ENCODE measurements at regions not wholly inside any gene's neighbourhood (a gene's known extent, or its start where the extent isn't known, plus 50 kb on each side); places are given as distances from the start of the nearest gene placed in this dataset.

DNA sequence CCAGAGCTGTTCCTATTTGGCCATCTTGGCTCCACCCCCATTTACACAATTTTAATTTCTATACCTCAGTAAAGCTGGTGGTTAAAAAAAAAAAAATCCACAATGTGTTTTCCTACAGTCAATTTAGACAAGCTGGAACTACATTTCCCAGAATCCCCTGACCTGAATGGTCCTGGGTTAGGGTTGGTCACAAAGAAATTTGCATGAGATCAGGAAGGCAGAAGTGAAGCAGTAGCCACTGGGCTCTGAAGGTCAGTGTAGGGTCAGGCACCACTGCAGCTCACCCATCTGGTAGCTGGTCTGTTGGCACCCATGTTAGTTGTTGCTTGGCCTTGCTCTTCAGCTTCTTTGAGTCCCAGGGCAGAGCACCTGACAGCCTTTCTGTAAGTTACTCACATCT, 210.7 kb upstream of the API5 start:
- Histone ChIP-seq H3K9me3 (ENCODE audit: insufficient read depth, low read depth, low read length) (peaks cover 5% of the 10 kb centered on the region), H3K27ac (ENCODE audit: low read depth, low read length) (no peak overlapping the region), H3K4me2 (ENCODE audit: low read length) (no peak overlapping the region), H4K20me1 (ENCODE audit: insufficient read depth, low read length) (no peaks in the 10 kb centered on the region), H3K4me3 (ENCODE audit: insufficient read depth, low read depth, low read length) (no peak overlapping the region), H3K4me1 (ENCODE audit: insufficient read depth, low read length) (no peaks in the 10 kb centered on the region), H3K79me2 (ENCODE audit: insufficient read depth, low read length) (no peaks in the 10 kb centered on the region), H3K27me3 (ENCODE audit: insufficient read depth, low read length) (no peaks in the 10 kb centered on the region), H2AFZ (ENCODE audit: low read depth, low read length) (no peak overlapping the region), H3K36me3 (ENCODE audit: insufficient read depth, low read length) (no peaks in the 10 kb centered on the region), H3K9ac (ENCODE audit: low read length) (no peak overlapping the region)
- TF ChIP-seq EZH2 (IDR thresholded peaks at IDR 0.05; ENCODE audit: insufficient read depth, low read length) = no peak
- TF ChIP-seq, protein P1, sequence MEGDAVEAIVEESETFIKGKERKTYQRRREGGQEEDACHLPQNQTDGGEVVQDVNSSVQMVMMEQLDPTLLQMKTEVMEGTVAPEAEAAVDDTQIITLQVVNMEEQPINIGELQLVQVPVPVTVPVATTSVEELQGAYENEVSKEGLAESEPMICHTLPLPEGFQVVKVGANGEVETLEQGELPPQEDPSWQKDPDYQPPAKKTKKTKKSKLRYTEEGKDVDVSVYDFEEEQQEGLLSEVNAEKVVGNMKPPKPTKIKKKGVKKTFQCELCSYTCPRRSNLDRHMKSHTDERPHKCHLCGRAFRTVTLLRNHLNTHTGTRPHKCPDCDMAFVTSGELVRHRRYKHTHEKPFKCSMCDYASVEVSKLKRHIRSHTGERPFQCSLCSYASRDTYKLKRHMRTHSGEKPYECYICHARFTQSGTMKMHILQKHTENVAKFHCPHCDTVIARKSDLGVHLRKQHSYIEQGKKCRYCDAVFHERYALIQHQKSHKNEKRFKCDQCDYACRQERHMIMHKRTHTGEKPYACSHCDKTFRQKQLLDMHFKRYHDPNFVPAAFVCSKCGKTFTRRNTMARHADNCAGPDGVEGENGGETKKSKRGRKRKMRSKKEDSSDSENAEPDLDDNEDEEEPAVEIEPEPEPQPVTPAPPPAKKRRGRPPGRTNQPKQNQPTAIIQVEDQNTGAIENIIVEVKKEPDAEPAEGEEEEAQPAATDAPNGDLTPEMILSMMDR (IDR thresholded peaks at IDR 0.05; ENCODE audit: insufficient read depth, low read depth, low read length) = no peak
- Mint-ChIP-seq H3K36me3 (ENCODE audit: low read depth, unreplicated experiment) (no peaks in the 10 kb centered on the region), H3K4me1 (ENCODE audit: low read depth, unreplicated experiment) (no peaks in the 10 kb centered on the region), H3K4me3 (ENCODE audit: unreplicated experiment) (no peak overlapping the region), H3K9me3 (ENCODE audit: unreplicated experiment) (peaks cover 4% of the 10 kb centered on the region), H3K27me3 (ENCODE audit: low read depth, unreplicated experiment) (no peaks in the 10 kb centered on the region), H3K27ac (ENCODE audit: unreplicated experiment) (no peak overlapping the region)
- FAIRE-seq (no peak), DNase-seq (ENCODE audit: low read depth) (no peak)

DNA sequence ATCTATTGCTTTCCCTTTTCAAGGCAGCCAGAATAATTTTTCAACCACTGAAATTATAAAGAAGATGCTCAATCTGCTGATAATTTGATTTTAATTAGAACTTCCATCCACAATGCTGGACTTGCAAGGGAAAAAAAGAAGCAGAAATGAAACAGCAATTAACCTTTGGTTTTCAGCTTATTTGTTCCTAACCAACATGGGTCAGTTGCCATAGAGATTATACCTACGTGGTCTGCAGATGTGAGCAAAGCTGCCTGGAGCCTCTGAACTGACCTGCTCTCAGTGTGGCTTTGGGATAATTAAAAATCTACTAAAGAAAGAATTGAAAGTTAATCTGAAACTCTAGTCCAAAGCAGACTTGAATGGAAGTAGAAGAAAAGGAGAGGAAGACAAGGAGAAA, 195.7 kb upstream of the API5 start:
- no peaks in the 10 kb centered on the region for H3K36me3 Mint-ChIP-seq (ENCODE audit: low read depth, unreplicated experiment)
- Histone ChIP-seq H3K27me3 (ENCODE audit: insufficient read depth, low read length) (no peaks in the 10 kb centered on the region), H3K27ac (ENCODE audit: low read depth, low read length) (no peak overlapping the region), H3K9me3 (ENCODE audit: insufficient read depth, low read depth, low read length) (no peaks in the 10 kb centered on the region), H3K79me2 (ENCODE audit: insufficient read depth, low read length) (no peaks in the 10 kb centered on the region), H4K20me1 (ENCODE audit: insufficient read depth, low read length) (no peaks in the 10 kb centered on the region), H3K36me3 (ENCODE audit: insufficient read depth, low read length) (no peaks in the 10 kb centered on the region), H3K9ac (ENCODE audit: low read length) (no peak overlapping the region), H3K4me3 (ENCODE audit: insufficient read depth, low read depth, low read length) (no peak overlapping the region), H2AFZ (ENCODE audit: low read depth, low read length) (no peak overlapping the region), H3K4me1 (ENCODE audit: insufficient read depth, low read length) (no peaks in the 10 kb centered on the region), H3K4me2 (ENCODE audit: low read length) (no peak overlapping the region)
- peaks cover 6% of the 10 kb centered on the region for H3K9me3 Mint-ChIP-seq (ENCODE audit: unreplicated experiment)
- no peak for TF ChIP-seq EZH2 (IDR thresholded peaks at IDR 0.05; ENCODE audit: insufficient read depth, low read length)
- TF ChIP-seq, protein P1 (IDR thresholded peaks at IDR 0.05; ENCODE audit: insufficient read depth, low read depth, low read length) = no peak
- H3K4me3 Mint-ChIP-seq (ENCODE audit: unreplicated experiment) = no peak overlapping the region
- H3K27ac Mint-ChIP-seq (ENCODE audit: unreplicated experiment) = no peak overlapping the region
- no peak for DNase-seq (ENCODE audit: low read depth)
- H3K4me1 Mint-ChIP-seq (ENCODE audit: low read depth, unreplicated experiment) = no peaks in the 10 kb centered on the region
- FAIRE-seq = no peak
- H3K27me3 Mint-ChIP-seq (ENCODE audit: low read depth, unreplicated experiment) = no peaks in the 10 kb centered on the region

DNA sequence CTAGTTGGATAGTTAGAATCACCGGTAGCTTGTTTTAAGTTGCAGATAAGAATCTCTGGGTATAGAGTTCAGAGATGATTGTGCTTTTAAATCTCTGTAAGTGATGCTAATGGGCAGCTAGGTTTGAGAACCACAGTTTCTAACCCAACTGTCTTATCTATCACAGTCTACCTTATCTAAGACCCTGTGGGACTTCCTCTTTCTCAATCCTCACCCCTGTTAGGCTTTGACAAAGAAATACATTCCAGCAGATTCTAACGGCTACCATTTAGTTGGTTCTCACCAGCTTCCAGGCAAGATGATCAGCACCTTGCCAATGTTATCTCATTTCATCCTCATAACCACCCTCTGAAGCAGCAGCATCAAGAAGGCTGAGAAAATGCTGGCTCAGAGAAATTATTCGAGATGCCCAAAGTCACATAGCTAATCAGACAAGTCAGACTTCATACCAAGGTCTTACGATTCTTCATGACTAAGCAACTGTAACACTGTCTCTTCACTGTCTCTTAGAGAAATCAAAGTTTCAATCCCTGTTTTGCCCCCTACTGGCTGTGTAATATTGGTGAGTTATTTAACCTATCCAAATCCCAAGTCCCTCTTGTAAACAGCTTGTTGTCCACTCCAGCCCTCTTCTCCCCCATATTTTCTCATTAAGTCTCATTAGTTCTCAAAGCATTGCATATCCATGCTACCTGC, 192.4 kb upstream of the API5 start:
- Mint-ChIP-seq H3K9me3 (ENCODE audit: unreplicated experiment) (peaks cover 3% of the 10 kb centered on the region), H3K36me3 (ENCODE audit: low read depth, unreplicated experiment) (no peaks in the 10 kb centered on the region), H3K4me3 (ENCODE audit: unreplicated experiment) (no peak overlapping the region), H3K27me3 (ENCODE audit: low read depth, unreplicated experiment) (no peaks in the 10 kb centered on the region), H3K27ac (ENCODE audit: unreplicated experiment) (no peak overlapping the region), H3K4me1 (ENCODE audit: low read depth, unreplicated experiment) (no peaks in the 10 kb centered on the region)
- Histone ChIP-seq H2AFZ (ENCODE audit: low read depth, low read length) (no peak overlapping the region), H3K79me2 (ENCODE audit: insufficient read depth, low read length) (no peaks in the 10 kb centered on the region), H4K20me1 (ENCODE audit: insufficient read depth, low read length) (no peaks in the 10 kb centered on the region), H3K9ac (ENCODE audit: low read length) (no peak overlapping the region), H3K27me3 (ENCODE audit: insufficient read depth, low read length) (no peaks in the 10 kb centered on the region), H3K4me3 (ENCODE audit: insufficient read depth, low read depth, low read length) (no peak overlapping the region), H3K36me3 (ENCODE audit: insufficient read depth, low read length) (no peaks in the 10 kb centered on the region), H3K27ac (ENCODE audit: low read depth, low read length) (no peak overlapping the region), H3K4me1 (ENCODE audit: insufficient read depth, low read length) (no peaks in the 10 kb centered on the region), H3K9me3 (ENCODE audit: insufficient read depth, low read depth, low read length) (no peaks in the 10 kb centered on the region), H3K4me2 (ENCODE audit: low read length) (no peak overlapping the region)
- no peak for TF ChIP-seq EZH2 (IDR thresholded peaks at IDR 0.05; ENCODE audit: insufficient read depth, low read length)
- TF ChIP-seq, protein P1 (IDR thresholded peaks at IDR 0.05; ENCODE audit: insufficient read depth, low read depth, low read length) = no peak
- DNase-seq (ENCODE audit: low read depth) = no peak
- FAIRE-seq = no peak
